Uterus (tissue), 3 donors: ENCODE measurements at regions not wholly inside any gene's neighbourhood (a gene's known extent, or its start where the extent isn't known, plus 50 kb on each side); places are given as distances from the start of the nearest gene placed in this dataset.

Experiments
- DNase-seq, 2 donors: peaks; one replicate each; pipeline ENCODE4 v3.0.0-alpha.2; 2019 to 2020
- H3K27ac ChIP-seq, 2 donors: fragments of 200-600 bp; sonication (generic); 1 replicate in 1 of 2; 2 replicates in 1 of 2; pipeline ENCODE4 v1.5.1; 2016 to 2018
- H3K27me3 ChIP-seq, 2 donors: fragments of 200-600 bp; sonication (generic); one replicate each; pipeline ENCODE4 v1.5.1; 2018 to 2019; ENCODE audit warnings: control low read depth in 1 of 2
- H3K36me3 ChIP-seq, 2 donors: fragments of 200-600 bp; sonication (generic); one replicate each; pipeline ENCODE4 v1.5.1; 2019; ENCODE audit warnings: control low read depth in 1 of 2
- H3K4me1 ChIP-seq, 2 donors: fragments of 200-600 bp; sonication (generic); one replicate each; pipeline ENCODE4 v1.5.1; 2018 to 2019; ENCODE audit warnings: control low read depth in 1 of 2
- H3K4me3 ChIP-seq, 2 donors: fragments of 200-600 bp; sonication (generic); 1 replicate in 1 of 2; 2 replicates in 1 of 2; pipeline ENCODE4 v1.5.1; 2018 to 2019; ENCODE audit warnings: mild to moderate bottlenecking in 1 of 2
- H3K9me3 ChIP-seq, 2 donors: fragments of 200-600 bp; sonication (generic); one replicate each; pipeline ENCODE4 v1.5.1; 2019; ENCODE audit warnings: control low read depth in 1 of 2
- POLR2A ChIP-seq, 2 donors: fragments of 450-650 bp; IDR thresholded peaks; one replicate each; pipeline ENCODE4 v1.6.1; 2016; ENCODE audit warnings: antibody characterized with exemption in 2 of 2, mild to moderate bottlenecking in 1 of 2, moderate library complexity in 1 of 2
- intact Hi-C: fragments of 100-400 bp; cut with DNase I; formaldehyde crosslinking; loops from one replicate; pipeline ENCODE4 v1.15.1; 2023; ENCODE audit warnings: low total_unique reads
- TF ChIP-seq, protein P1 (sequence below), 4 experiments: fragments of 200-600 bp in 2 of 4; fragments of 450-650 bp in 2 of 4; sonication (generic) in 2 of 4; IDR thresholded peaks; one replicate each; pipeline ENCODE4 v1.5.1; 2016 to 2019; ENCODE audit warnings: antibody characterized with exemption in 4 of 4, mild to moderate bottlenecking in 2 of 4, moderate library complexity in 1 of 4
- donor health status: DM: yes; HTN: yes; CAD: no.

DNA sequence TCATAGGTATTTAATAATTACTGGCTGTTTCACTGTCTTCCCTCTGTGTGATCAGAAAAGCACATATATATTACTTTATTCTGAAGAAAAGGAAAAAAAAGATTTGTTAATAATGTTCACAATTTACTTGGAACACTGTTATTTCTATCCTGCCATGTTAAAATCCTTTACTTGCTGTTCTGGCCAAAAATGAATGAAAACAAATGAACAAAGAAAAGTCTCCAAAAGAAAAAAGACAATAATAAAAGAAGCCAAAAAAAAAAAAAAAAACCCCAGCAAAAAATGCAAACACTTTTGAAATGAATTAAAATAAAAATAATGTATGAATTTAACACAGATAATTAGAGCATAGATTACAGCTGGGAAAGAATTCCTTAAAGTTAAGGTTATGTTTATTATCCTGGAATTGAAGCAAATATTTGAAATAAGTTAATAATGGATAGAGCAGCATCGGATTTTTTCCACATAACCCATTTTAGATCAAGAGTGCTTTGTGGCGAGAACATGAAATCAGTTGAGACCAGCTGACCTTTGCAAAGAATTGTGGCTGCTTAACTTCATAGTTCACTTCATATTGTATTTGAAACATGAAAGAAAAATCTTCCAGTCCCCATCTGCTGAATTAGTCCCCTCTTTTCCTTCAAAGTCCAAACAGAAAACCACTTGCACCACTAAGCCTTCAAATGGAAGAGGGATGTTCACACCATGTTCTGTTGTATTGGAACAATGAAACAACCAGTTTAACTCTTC is 444.8 kb downstream of the ADAMTS20 start:
- TF ChIP-seq, protein P1, sequence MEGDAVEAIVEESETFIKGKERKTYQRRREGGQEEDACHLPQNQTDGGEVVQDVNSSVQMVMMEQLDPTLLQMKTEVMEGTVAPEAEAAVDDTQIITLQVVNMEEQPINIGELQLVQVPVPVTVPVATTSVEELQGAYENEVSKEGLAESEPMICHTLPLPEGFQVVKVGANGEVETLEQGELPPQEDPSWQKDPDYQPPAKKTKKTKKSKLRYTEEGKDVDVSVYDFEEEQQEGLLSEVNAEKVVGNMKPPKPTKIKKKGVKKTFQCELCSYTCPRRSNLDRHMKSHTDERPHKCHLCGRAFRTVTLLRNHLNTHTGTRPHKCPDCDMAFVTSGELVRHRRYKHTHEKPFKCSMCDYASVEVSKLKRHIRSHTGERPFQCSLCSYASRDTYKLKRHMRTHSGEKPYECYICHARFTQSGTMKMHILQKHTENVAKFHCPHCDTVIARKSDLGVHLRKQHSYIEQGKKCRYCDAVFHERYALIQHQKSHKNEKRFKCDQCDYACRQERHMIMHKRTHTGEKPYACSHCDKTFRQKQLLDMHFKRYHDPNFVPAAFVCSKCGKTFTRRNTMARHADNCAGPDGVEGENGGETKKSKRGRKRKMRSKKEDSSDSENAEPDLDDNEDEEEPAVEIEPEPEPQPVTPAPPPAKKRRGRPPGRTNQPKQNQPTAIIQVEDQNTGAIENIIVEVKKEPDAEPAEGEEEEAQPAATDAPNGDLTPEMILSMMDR (IDR thresholded peaks at IDR 0.05), result no peak
- no peak for TF ChIP-seq POLR2A (IDR thresholded peaks at IDR 0.05)
- no peaks in the 10 kb centered on the region for H3K36me3 ChIP-seq
- H3K4me1 ChIP-seq, result no peaks in the 10 kb centered on the region
- H3K27me3 ChIP-seq, result no peaks in the 10 kb centered on the region
- H3K4me3 ChIP-seq, result no peak overlapping the region
- intact Hi-C loops, result no loop called here
- H3K27ac ChIP-seq, result no peak overlapping the region
- no peak for DNase-seq
- no peaks in the 10 kb centered on the region for H3K9me3 ChIP-seq

DNA sequence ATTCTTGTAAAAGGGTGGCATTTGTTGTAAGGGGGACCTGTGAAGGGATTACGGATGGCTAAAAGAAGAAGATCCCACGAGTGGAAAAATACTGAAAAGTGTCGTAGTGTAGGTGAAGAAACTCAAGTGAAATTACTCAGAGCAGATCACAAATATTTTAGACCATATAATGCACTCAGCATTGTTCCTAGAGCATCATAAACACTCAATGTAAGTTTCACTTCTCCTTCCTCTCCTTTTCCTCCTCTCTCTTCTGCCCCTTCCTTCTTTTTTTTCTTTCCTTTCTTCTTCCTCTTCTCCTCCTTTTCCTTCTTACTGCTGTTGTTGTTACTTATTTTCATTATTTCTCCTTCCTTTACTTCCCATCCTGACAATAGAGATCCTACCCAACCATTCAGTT is 445.6 kb downstream of the ADAMTS20 start:
- no peak overlapping the region for H3K27ac ChIP-seq
- no peaks in the 10 kb centered on the region for H3K9me3 ChIP-seq
- no peaks in the 10 kb centered on the region for H3K27me3 ChIP-seq
- TF ChIP-seq, protein P1 (IDR thresholded peaks at IDR 0.05), result no peak
- TF ChIP-seq POLR2A (IDR thresholded peaks at IDR 0.05), result no peak
- intact Hi-C loops, result no loop called here
- no peak overlapping the region for H3K4me3 ChIP-seq
- no peak for DNase-seq
- no peaks in the 10 kb centered on the region for H3K36me3 ChIP-seq
- no peaks in the 10 kb centered on the region for H3K4me1 ChIP-seq

DNA sequence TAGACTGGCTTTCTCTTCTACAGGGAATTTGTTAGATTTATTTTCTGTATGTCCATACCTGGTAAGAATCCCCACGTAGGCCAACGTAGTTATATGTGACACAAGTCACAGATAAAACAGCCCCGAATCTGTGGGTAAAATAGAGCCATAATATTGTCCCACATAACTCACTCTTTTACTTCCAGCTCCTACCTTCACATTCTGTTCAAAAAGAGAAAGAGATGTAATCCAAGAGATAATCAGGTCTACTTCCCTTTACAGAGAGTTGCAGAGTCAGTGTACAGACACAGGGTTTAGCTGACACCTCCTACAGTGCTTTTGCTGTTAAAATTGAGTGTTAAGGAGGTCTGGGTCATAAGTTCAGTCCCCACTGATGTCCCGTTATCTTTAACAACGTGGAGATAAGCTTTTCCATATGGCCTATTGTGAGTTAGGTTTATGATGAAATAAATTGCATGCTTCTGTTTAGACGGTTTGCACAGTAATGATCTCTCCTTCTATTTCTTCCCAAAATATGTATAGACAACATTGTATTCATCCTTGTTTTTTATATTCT is 446.5 kb downstream of the ADAMTS20 start:
- DNase-seq, result no peak
- H3K4me1 ChIP-seq, result no peaks in the 10 kb centered on the region
- TF ChIP-seq, protein P1 (IDR thresholded peaks at IDR 0.05), result no peak
- no peak for TF ChIP-seq POLR2A (IDR thresholded peaks at IDR 0.05)
- no peaks in the 10 kb centered on the region for H3K9me3 ChIP-seq
- no peak overlapping the region for H3K27ac ChIP-seq
- no peaks in the 10 kb centered on the region for H3K27me3 ChIP-seq
- intact Hi-C loops, result no loop called here
- H3K4me3 ChIP-seq, result no peak overlapping the region
- no peaks in the 10 kb centered on the region for H3K36me3 ChIP-seq

DNA sequence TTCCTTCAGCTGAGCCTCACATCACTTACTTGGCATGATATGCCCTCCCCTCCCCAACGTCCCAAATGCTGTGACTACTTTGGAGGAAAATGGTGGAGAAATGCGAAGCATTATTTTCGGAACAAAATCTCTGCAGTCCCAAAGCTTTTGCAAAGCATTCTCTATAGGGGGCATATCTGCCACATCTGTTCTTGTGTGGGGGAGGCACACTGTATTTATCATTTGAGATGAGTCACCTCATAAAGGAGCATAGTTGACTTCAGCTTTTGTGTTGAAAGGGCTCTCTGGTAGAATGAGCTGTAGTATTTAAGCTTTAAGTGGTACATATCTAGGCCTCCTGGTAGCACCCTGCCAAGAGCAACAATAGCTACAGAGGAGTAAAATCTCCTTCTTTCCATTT is 447.5 kb downstream of the ADAMTS20 start:
- Histone ChIP-seq H3K27ac (no peak overlapping the region), H3K36me3 (no peaks in the 10 kb centered on the region), H3K4me1 (no peaks in the 10 kb centered on the region), H3K9me3 (no peaks in the 10 kb centered on the region), H3K27me3 (no peaks in the 10 kb centered on the region), H3K4me3 (no peak overlapping the region)
- intact Hi-C loops, result no loop called here
- no peak for TF ChIP-seq POLR2A (IDR thresholded peaks at IDR 0.05)
- TF ChIP-seq, protein P1 (IDR thresholded peaks at IDR 0.05), result no peak
- DNase-seq, result no peak

DNA sequence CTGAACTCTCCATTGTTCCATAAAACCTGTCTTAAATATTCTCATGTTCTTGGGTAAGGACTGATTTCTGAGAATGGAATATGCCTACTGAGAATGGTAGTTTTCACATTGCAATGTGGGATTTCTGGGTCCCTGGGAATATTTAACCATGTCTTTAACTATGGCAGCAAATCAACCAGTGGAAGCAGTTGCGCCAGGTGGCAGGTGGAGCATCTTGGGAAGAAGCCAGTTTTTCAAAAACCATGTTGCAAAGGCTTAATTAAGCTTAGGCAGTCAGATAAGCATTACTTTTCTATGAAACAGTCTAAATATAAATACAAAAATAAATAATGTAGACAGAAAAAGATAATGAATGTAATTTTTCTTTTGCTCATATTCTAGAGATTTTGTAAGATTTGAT is 448.1 kb downstream of the ADAMTS20 start:
- H3K4me1 ChIP-seq, result no peaks in the 10 kb centered on the region
- TF ChIP-seq, protein P1 (IDR thresholded peaks at IDR 0.05), result no peak
- no peak for TF ChIP-seq POLR2A (IDR thresholded peaks at IDR 0.05)
- no peaks in the 10 kb centered on the region for H3K36me3 ChIP-seq
- intact Hi-C loops, result no loop called here
- H3K27me3 ChIP-seq, result no peaks in the 10 kb centered on the region
- no peaks in the 10 kb centered on the region for H3K9me3 ChIP-seq
- no peak for DNase-seq
- H3K4me3 ChIP-seq, result no peak overlapping the region
- H3K27ac ChIP-seq, result no peak overlapping the region
